Stomach (tissue), 4 donors: ENCODE measurements at regions not wholly inside any gene's neighbourhood (a gene's known extent, or its start where the extent isn't known, plus 50 kb on each side); places are given as distances from the start of the nearest gene placed in this dataset.

Experiments
- POLR2A ChIP-seq, 4 donors: fragments of 450-650 bp; IDR thresholded peaks; one replicate each; pipeline ENCODE4 v1.6.1; 2016; ENCODE audit warnings: antibody characterized with exemption in 4 of 4, control low read depth in 2 of 4, mild to moderate bottlenecking in 1 of 4, moderate library complexity in 1 of 4
- POLR2AphosphoS5 ChIP-seq, 3 donors: sonication (generic); formaldehyde crosslinking; IDR thresholded peaks; one replicate each; pipeline ENCODE4 v1.6.1; 2016; ENCODE audit warnings: antibody characterized with exemption in 3 of 3
- TF ChIP-seq, protein P1 (sequence below), 7 experiments: fragments of 450-650 bp in 4 of 7; fragments of 200-600 bp in 3 of 7; sonication (generic) in 3 of 7; IDR thresholded peaks; one replicate each; pipeline ENCODE4 v1.5.1; 2016 to 2019; ENCODE audit warnings: antibody characterized with exemption in 7 of 7, control low read depth in 2 of 7, mild to moderate bottlenecking in 1 of 7

DNA sequence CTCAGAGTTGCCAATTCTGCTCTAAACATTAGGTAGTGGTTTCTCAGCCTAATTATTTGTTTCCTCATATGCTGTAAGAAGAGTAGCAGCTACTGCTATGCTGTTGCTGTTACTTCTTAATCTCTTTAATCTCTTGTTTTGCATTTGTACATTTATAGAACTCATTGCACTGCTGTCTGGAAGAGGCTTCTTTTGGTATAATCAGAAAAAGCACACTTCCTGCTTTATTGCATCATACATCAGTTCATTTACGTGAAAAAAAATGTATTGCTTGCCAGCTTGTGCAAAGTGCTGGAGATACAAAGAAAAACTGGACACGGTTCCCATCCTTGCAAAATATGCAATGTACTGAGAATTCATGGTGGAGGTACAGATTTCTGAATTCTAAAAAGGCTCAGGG is 332.0 kb downstream of the GRXCR1 start:
- TF ChIP-seq, protein P1, sequence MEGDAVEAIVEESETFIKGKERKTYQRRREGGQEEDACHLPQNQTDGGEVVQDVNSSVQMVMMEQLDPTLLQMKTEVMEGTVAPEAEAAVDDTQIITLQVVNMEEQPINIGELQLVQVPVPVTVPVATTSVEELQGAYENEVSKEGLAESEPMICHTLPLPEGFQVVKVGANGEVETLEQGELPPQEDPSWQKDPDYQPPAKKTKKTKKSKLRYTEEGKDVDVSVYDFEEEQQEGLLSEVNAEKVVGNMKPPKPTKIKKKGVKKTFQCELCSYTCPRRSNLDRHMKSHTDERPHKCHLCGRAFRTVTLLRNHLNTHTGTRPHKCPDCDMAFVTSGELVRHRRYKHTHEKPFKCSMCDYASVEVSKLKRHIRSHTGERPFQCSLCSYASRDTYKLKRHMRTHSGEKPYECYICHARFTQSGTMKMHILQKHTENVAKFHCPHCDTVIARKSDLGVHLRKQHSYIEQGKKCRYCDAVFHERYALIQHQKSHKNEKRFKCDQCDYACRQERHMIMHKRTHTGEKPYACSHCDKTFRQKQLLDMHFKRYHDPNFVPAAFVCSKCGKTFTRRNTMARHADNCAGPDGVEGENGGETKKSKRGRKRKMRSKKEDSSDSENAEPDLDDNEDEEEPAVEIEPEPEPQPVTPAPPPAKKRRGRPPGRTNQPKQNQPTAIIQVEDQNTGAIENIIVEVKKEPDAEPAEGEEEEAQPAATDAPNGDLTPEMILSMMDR (IDR thresholded peaks at IDR 0.05) = no peak
- TF ChIP-seq POLR2AphosphoS5 (IDR thresholded peaks at IDR 0.05) (no peak), POLR2A (IDR thresholded peaks at IDR 0.05) (no peak)
